DND-41 (cell line): ENCODE measurements at regions not wholly inside any gene's neighbourhood (a gene's known extent, or its start where the extent isn't known, plus 50 kb on each side); places are given as distances from the start of the nearest gene placed in this dataset.

Experiments
- ATAC-seq: fragments of 200-7000 bp; cut with Tn5 transposase; 3 replicates; pipeline ENCODE4 v1.9.1; 2021; ENCODE audit warnings: low read depth; ENCODE audit not compliant: insufficient read depth
- DNase-seq: peaks from one replicate; pipeline ENCODE4 v3.0.0-alpha.2; 2020
- H2AFZ ChIP-seq: 2 replicates; pipeline ENCODE4 v1.6.0; 2012; ENCODE audit warnings: low read depth, low read length
- H3K27ac ChIP-seq: 2 replicates; pipeline ENCODE4 v1.5.1; 2012; ENCODE audit warnings: low read length, inconsistent platforms
- H3K27me3 ChIP-seq: fragments of 200-600 bp; sonication (generic); 2 replicates; pipeline ENCODE4 v1.6.0; 2012; ENCODE audit warnings: low read length, mild to moderate bottlenecking, inconsistent platforms; ENCODE audit not compliant: insufficient read depth, poor library complexity
- H3K36me3 ChIP-seq: 2 replicates; pipeline ENCODE4 v1.5.1; 2012; ENCODE audit warnings: low read length, inconsistent platforms; ENCODE audit not compliant: insufficient read depth
- H3K4me1 ChIP-seq: 2 replicates; pipeline ENCODE4 v1.5.1; 2012; ENCODE audit warnings: mild to moderate bottlenecking, low read length; ENCODE audit not compliant: insufficient read depth
- H3K4me2 ChIP-seq: 2 replicates; pipeline ENCODE4 v1.6.0; 2012; ENCODE audit warnings: mild to moderate bottlenecking, moderate library complexity, low read length, inconsistent platforms; ENCODE audit not compliant: insufficient read depth
- H3K4me3 ChIP-seq, 2 experiments: fragments of 200-600 bp in 1 of 2; shearing (Covaris generic) in 1 of 2; 2 replicates each; pipeline ENCODE4 v1.5.1; 2012 to 2016; ENCODE audit warnings: inconsistent platforms in 2 of 2, low read length in 2 of 2, mild to moderate bottlenecking in 2 of 2, low read depth in 1 of 2, moderate library complexity in 1 of 2
- H3K79me2 ChIP-seq: 2 replicates; pipeline ENCODE4 v1.6.0; 2012; ENCODE audit warnings: low read length, inconsistent platforms; ENCODE audit not compliant: insufficient read depth
- H3K9ac ChIP-seq: 2 replicates; pipeline ENCODE4 v1.6.0; 2012; ENCODE audit warnings: low read depth, mild to moderate bottlenecking, inconsistent platforms, low read length, moderate library complexity
- H3K9me3 ChIP-seq: 2 replicates; pipeline ENCODE4 v1.5.1; 2012; ENCODE audit warnings: low read length, moderate library complexity, mild to moderate bottlenecking, inconsistent platforms; ENCODE audit not compliant: insufficient read depth, severe bottlenecking
- H4K20me1 ChIP-seq: 2 replicates; pipeline ENCODE4 v1.6.0; 2012; ENCODE audit warnings: low read length; ENCODE audit not compliant: insufficient read depth
- EZH2 ChIP-seq: IDR thresholded peaks from 3 replicates; pipeline ENCODE4 v1.6.1; 2012; ENCODE audit warnings: borderline replicate concordance, low read depth, mild to moderate bottlenecking, moderate library complexity, low read length, inconsistent platforms; ENCODE audit not compliant: severe bottlenecking
- TF ChIP-seq, protein P1 (sequence below): IDR thresholded peaks from 2 replicates; pipeline ENCODE4 v1.5.1; 2012; ENCODE audit warnings: borderline replicate concordance, low read length, moderate library complexity, mild to moderate bottlenecking; ENCODE audit not compliant: poor library complexity, severe bottlenecking; ENCODE audit errors: extremely low read depth

DNA sequence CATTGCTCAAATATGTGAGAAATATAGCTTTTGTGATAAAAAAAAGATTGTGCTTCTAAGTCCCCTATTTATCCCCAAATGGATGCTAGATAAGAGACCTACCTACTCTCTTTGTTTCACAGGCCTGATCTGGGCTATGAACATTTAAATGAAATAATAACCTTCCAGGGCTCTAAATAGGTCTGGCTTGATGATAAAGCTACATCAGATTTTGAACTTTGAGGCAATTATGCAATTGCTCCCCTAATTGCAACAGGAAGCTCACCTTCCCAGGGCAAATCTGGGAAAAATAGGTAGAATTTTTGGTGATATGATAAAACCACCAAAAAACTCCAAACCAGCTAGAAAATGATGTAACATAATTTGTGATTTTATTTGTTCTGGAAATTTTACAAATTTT is 624.5 kb downstream of the PKHD1 start:
- Histone ChIP-seq H2AFZ (no peak overlapping the region), H3K4me1 (no peaks in the 10 kb centered on the region), H3K27me3 (no peaks in the 10 kb centered on the region), H3K27ac (no peak overlapping the region), H3K36me3 (no peaks in the 10 kb centered on the region), H3K4me2 (no peak overlapping the region), H4K20me1 (no peaks in the 10 kb centered on the region), H3K79me2 (no peaks in the 10 kb centered on the region), H3K4me3 (no peak overlapping the region), H3K9ac (no peak overlapping the region), H3K9me3 (no peaks in the 10 kb centered on the region)
- DNase-seq (no peak), ATAC-seq (no peak)
- no peak for TF ChIP-seq EZH2
- TF ChIP-seq, protein P1, sequence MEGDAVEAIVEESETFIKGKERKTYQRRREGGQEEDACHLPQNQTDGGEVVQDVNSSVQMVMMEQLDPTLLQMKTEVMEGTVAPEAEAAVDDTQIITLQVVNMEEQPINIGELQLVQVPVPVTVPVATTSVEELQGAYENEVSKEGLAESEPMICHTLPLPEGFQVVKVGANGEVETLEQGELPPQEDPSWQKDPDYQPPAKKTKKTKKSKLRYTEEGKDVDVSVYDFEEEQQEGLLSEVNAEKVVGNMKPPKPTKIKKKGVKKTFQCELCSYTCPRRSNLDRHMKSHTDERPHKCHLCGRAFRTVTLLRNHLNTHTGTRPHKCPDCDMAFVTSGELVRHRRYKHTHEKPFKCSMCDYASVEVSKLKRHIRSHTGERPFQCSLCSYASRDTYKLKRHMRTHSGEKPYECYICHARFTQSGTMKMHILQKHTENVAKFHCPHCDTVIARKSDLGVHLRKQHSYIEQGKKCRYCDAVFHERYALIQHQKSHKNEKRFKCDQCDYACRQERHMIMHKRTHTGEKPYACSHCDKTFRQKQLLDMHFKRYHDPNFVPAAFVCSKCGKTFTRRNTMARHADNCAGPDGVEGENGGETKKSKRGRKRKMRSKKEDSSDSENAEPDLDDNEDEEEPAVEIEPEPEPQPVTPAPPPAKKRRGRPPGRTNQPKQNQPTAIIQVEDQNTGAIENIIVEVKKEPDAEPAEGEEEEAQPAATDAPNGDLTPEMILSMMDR, result no peak

DNA sequence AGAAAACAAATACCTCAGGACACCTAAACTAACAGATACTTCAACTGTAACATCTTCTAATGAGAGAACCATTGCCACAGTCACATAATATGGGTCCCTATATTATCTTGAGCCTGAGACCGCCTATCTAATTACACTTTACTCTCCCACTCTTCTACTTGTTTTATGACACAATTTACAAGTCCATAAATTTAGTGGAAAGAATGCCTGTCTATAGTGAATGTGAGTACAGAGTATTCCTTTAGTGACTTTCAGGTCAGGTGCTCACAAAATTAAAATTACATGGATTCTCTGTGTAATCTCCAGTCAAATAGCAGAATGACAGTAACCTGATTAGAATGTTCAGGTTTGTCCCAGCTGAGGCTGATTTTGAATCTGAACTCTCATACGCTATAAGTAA is 624.1 kb downstream of the PKHD1 start:
- Histone ChIP-seq H3K79me2 (no peaks in the 10 kb centered on the region), H3K9me3 (no peaks in the 10 kb centered on the region), H3K27me3 (no peaks in the 10 kb centered on the region), H3K4me3 (no peak overlapping the region), H3K27ac (no peak overlapping the region), H2AFZ (no peak overlapping the region), H4K20me1 (no peaks in the 10 kb centered on the region), H3K36me3 (no peaks in the 10 kb centered on the region), H3K4me1 (no peaks in the 10 kb centered on the region), H3K4me2 (no peak overlapping the region), H3K9ac (no peak overlapping the region)
- DNase-seq (no peak), ATAC-seq (no peak)
- TF ChIP-seq, protein P1, result no peak
- no peak for TF ChIP-seq EZH2

GRCh38 chr6:51464956-51465355 is 622.5 kb downstream of the PKHD1 start:
- no peak overlapping the region for H2AFZ ChIP-seq
- H3K79me2 ChIP-seq, result no peaks in the 10 kb centered on the region
- no peak overlapping the region for H3K9ac ChIP-seq
- H3K4me2 ChIP-seq, result no peak overlapping the region
- DNase-seq (no peak), ATAC-seq (no peak)
- H3K27me3 ChIP-seq, result no peaks in the 10 kb centered on the region
- no peak overlapping the region for H3K27ac ChIP-seq
- no peaks in the 10 kb centered on the region for H3K36me3 ChIP-seq
- no peaks in the 10 kb centered on the region for H4K20me1 ChIP-seq
- H3K4me1 ChIP-seq, result no peaks in the 10 kb centered on the region
- no peaks in the 10 kb centered on the region for H3K9me3 ChIP-seq
- H3K4me3 ChIP-seq, result no peak overlapping the region
- no peak for TF ChIP-seq EZH2
- TF ChIP-seq, protein P1, result no peak

GRCh38 chr6:51466427-51466826 is 621.0 kb downstream of the PKHD1 start:
- ATAC-seq, result no peak

More at GRCh38 chr6:51466427-51466826, 621.0 kb downstream of the PKHD1 start:
- H3K36me3 ChIP-seq, result no peaks in the 10 kb centered on the region
- TF ChIP-seq EZH2, result no peak
- TF ChIP-seq, protein P1, result no peak
- no peak for DNase-seq
- H3K4me2 ChIP-seq, result no peak overlapping the region
- no peak overlapping the region for H3K4me3 ChIP-seq
- no peaks in the 10 kb centered on the region for H3K27me3 ChIP-seq
- no peaks in the 10 kb centered on the region for H4K20me1 ChIP-seq
- H3K79me2 ChIP-seq, result no peaks in the 10 kb centered on the region
- no peaks in the 10 kb centered on the region for H3K4me1 ChIP-seq
- no peaks in the 10 kb centered on the region for H3K9me3 ChIP-seq
- no peak overlapping the region for H2AFZ ChIP-seq
- no peak overlapping the region for H3K27ac ChIP-seq
- no peak overlapping the region for H3K9ac ChIP-seq
